Uterus (tissue), 2 donors: ENCODE measurements at regions not wholly inside any gene's neighbourhood (a gene's known extent, or its start where the extent isn't known, plus 50 kb on each side); places are given as distances from the start of the nearest gene placed in this dataset.

Source experiments
- CTCF ChIP-seq, 4 experiments: fragments of 200-600 bp in 2 of 4; fragments of 450-650 bp in 2 of 4; sonication (generic) in 2 of 4; IDR thresholded peaks; one replicate each; pipeline ENCODE4 v1.5.1; 2016 to 2019; ENCODE audit warnings: antibody characterized with exemption in 4 of 4, mild to moderate bottlenecking in 2 of 4, moderate library complexity in 1 of 4
- POLR2A ChIP-seq, 2 donors: fragments of 450-650 bp; IDR thresholded peaks; one replicate each; pipeline ENCODE4 v1.6.1; 2016; ENCODE audit warnings: antibody characterized with exemption in 2 of 2, mild to moderate bottlenecking in 1 of 2, moderate library complexity in 1 of 2

- no peak for TF ChIP-seq CTCF (IDR thresholded peaks at IDR 0.05)
- TF ChIP-seq POLR2A (IDR thresholded peaks at IDR 0.05): no peak
Observed at GRCh38 chr4:129526812-129527211, 430.9 kb downstream of the C4orf33 start.
